Stimulated activated naive CD8-positive, alpha-beta T cell treated with anti-CD3 and anti-CD28 coated beads, Interleukin-15, amount 100 ng/mL, for 72 hours (primary cell): ENCODE measurements at regions not wholly inside any gene's neighbourhood (a gene's known extent, or its start where the extent isn't known, plus 50 kb on each side); places are given as distances from the start of the nearest gene placed in this dataset.

Experiments
- ATAC-seq: fragments of 150-1000 bp; cut with Tn5 transposase; 2 replicates; pipeline ENCODE4 v1.10.0; 2021; ENCODE audit warnings: mild to moderate bottlenecking, moderate library complexity
- DNase-seq, 2 donors: peaks; one replicate each; pipeline ENCODE4 v3.0.0; 2021 to 2022
- H3K27ac Mint-ChIP-seq, 2 donors: one replicate each; pipeline ENCODE4 v1.8.0; 2022; ENCODE audit warnings: mild to moderate bottlenecking in 2 of 2, mixed read lengths in 2 of 2, moderate library complexity in 2 of 2
- H3K27me3 Mint-ChIP-seq: one replicate; pipeline ENCODE4 v1.8.0; 2022; ENCODE audit warnings: mixed read lengths
- H3K4me1 Mint-ChIP-seq: one replicate; pipeline ENCODE4 v1.8.0; 2022; ENCODE audit warnings: mild to moderate bottlenecking, mixed read lengths
- H3K4me3 Mint-ChIP-seq, 2 donors: one replicate each; pipeline ENCODE4 v1.8.0; 2022; ENCODE audit warnings: mild to moderate bottlenecking in 2 of 2, mixed read lengths in 2 of 2, moderate library complexity in 1 of 2
- H3K9me3 Mint-ChIP-seq, 2 donors: one replicate each; pipeline ENCODE4 v1.8.0; 2022; ENCODE audit warnings: mixed read lengths in 2 of 2

GRCh38 chr15:88341653-88342052 is 85.1 kb upstream of the NTRK3 start:
- H3K27me3 Mint-ChIP-seq, result no peaks in the 10 kb centered on the region
- no peak overlapping the region for H3K27ac Mint-ChIP-seq

GRCh38 chr15:88341006-88341405 is 84.5 kb upstream of the NTRK3 start:
- H3K4me1 Mint-ChIP-seq, result no peaks in the 10 kb centered on the region

More at GRCh38 chr15:88341653-88342052, 85.1 kb upstream of the NTRK3 start:
- ATAC-seq (no peak), DNase-seq (no peak)
- Mint-ChIP-seq H3K9me3 (no peaks in the 10 kb centered on the region), H3K4me1 (no peaks in the 10 kb centered on the region), H3K4me3 (no peak overlapping the region)

DNA sequence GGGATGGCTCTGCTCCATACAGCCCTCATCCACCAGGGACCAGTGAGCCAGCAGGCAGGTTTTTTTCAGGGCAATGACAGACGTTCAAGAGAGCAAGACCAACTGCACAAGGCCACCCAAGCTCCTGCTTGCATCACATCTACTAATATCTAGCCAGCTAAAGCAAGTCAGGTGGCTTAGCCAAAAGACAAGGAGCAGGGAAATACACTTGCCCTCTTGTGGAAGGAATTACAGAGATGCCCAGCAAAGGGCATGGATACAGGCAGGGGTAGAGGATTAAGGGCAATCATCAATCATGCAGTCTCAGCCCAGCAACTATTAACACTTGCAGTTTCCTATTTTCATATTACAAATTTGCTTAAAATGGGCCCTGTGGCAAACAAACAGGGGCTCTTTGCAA is 81.5 kb upstream of the NTRK3 start:
- ATAC-seq, result no peak
- Mint-ChIP-seq H3K4me3 (no peak overlapping the region), H3K27me3 (peaks cover 8% of the 10 kb centered on the region), H3K9me3 (no peaks in the 10 kb centered on the region), H3K4me1 (no peaks in the 10 kb centered on the region), H3K27ac (no peak overlapping the region)
- no peak for DNase-seq

More at GRCh38 chr15:88341006-88341405, 84.5 kb upstream of the NTRK3 start:
- no peak overlapping the region for H3K4me3 Mint-ChIP-seq
- DNase-seq, result no peak
- no peaks in the 10 kb centered on the region for H3K27me3 Mint-ChIP-seq
- no peak for ATAC-seq
- H3K9me3 Mint-ChIP-seq, result no peaks in the 10 kb centered on the region
- no peak overlapping the region for H3K27ac Mint-ChIP-seq

GRCh38 chr15:88335074-88335473 is 78.5 kb upstream of the NTRK3 start:
- Mint-ChIP-seq H3K27ac (no peak overlapping the region), H3K4me1 (no peaks in the 10 kb centered on the region), H3K9me3 (no peaks in the 10 kb centered on the region), H3K27me3 (peaks cover 8% of the 10 kb centered on the region), H3K4me3 (no peak overlapping the region)
- ATAC-seq (no peak), DNase-seq (no peak)

GRCh38 chr15:88334436-88334835 is 77.9 kb upstream of the NTRK3 start:
- DNase-seq (no peak), ATAC-seq (no peak)
- peaks cover 8% of the 10 kb centered on the region for H3K27me3 Mint-ChIP-seq
- H3K4me1 Mint-ChIP-seq, result no peaks in the 10 kb centered on the region
- no peak overlapping the region for H3K27ac Mint-ChIP-seq
- H3K4me3 Mint-ChIP-seq, result no peak overlapping the region
- H3K9me3 Mint-ChIP-seq, result no peaks in the 10 kb centered on the region

- Mint-ChIP-seq H3K27me3 (peaks cover 8% of the 10 kb centered on the region), H3K27ac (no peak overlapping the region), H3K9me3 (no peaks in the 10 kb centered on the region), H3K4me3 (no peak overlapping the region), H3K4me1 (no peaks in the 10 kb centered on the region)
- ATAC-seq, result peak; percentile 64
- peak; percentile 45 to 53 for DNase-seq
Observed at GRCh38 chr15:88331291-88331690, 74.8 kb upstream of the NTRK3 start.

GRCh38 chr15:88326924-88327323 is 70.4 kb upstream of the NTRK3 start:
- DNase-seq (no peak), ATAC-seq (no peak)
- no peaks in the 10 kb centered on the region for H3K4me1 Mint-ChIP-seq
- H3K27me3 Mint-ChIP-seq, result peaks cover 7% of the 10 kb centered on the region
- H3K27ac Mint-ChIP-seq, result no peak overlapping the region
- no peaks in the 10 kb centered on the region for H3K9me3 Mint-ChIP-seq
- H3K4me3 Mint-ChIP-seq, result no peak overlapping the region

- Mint-ChIP-seq H3K4me3 (no peak overlapping the region), H3K27ac (no peak overlapping the region), H3K27me3 (peaks cover 20% of the 10 kb centered on the region), H3K9me3 (no peaks in the 10 kb centered on the region), H3K4me1 (no peaks in the 10 kb centered on the region)
- no peak for ATAC-seq
- DNase-seq, result no peak
Observed at GRCh38 chr15:88324741-88325065, 68.2 kb upstream of the NTRK3 start.

DNA sequence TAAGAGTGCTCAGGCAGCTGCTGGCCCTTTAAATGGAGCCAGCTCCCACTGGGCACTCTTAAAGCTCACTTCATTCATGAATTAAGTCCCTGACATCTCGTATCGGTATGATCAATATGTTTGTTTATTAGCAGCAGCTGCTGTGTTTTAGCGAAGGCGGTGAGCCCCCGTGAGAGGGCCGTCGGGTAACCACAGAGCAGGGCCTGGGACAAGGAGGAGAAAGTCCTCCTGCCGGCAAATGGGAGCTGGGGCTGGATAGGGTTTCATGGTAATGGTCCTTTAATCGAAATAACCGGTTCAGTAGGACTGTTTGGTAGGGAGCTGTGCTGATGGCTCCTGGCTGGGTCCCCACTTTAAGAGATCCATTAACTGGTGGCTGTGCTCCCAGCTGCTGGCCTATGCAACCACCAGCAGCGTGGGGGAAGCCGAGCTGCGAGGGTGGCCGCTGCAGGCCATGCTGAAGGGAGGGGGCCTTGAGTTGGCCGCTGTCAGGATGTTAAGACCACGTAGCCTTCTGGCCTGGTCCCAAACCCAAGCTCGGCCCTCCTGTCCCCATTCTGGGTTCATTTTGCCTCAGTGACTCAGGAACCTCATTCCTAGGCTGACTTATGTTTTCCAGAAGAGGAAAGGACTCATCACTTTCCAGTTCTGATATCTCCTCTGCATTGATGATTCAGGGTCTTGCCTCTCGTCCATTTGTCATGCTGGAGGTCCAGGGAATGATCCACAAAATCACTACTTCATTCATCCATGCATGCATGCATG is 67.6 kb upstream of the NTRK3 start:
- Mint-ChIP-seq H3K4me3 (no peak overlapping the region), H3K27me3 (peaks cover 20% of the 10 kb centered on the region), H3K9me3 (no peaks in the 10 kb centered on the region), H3K4me1 (no peaks in the 10 kb centered on the region), H3K27ac (no peak overlapping the region)
- no peak for ATAC-seq
- no peak for DNase-seq

DNA sequence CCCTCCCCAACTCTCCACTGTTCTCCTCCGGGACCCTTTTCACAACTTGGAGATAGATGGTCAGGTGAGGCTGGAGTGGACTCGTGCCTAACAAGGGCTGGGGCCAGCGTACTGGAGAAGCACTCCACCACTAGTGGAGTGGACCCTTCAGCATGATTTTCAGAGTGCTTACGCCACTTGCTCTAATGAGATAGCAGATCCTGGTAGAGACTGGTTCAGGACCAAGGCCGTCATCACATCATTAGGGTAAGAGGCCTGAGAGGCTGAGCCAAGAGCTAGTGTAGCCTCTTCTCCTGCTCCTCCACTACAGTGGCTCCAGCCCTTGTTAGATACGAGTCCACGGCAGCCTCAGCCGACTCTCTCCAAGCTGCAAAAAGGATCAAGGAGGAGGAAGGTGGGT is 66.9 kb upstream of the NTRK3 start:
- H3K9me3 Mint-ChIP-seq, result no peaks in the 10 kb centered on the region
- DNase-seq (no peak), ATAC-seq (no peak)
- H3K4me3 Mint-ChIP-seq, result no peak overlapping the region
- H3K27ac Mint-ChIP-seq, result no peak overlapping the region
- peaks cover 20% of the 10 kb centered on the region for H3K27me3 Mint-ChIP-seq
- no peaks in the 10 kb centered on the region for H3K4me1 Mint-ChIP-seq

DNA sequence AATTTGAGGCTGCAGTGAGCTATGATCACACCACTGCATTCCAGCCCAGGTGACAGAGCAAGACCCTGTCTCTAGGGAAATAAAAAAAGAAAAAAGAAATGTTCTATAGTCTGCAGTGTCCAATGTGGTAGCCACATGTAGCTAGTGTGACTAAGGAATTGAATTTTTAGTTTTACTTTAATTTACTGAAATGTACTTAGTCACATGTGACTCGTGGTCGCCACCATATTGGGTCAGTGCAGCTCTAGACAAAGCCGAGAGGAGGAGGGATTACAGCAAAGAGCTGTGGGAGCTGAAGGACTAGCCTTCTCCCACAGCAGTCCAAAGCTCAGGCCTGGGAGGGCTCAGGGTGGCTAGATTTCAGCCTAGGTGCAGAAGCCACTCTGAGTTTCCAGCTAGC is 65.9 kb upstream of the NTRK3 start:
- no peaks in the 10 kb centered on the region for H3K9me3 Mint-ChIP-seq
- H3K4me3 Mint-ChIP-seq, result no peak overlapping the region
- no peak for DNase-seq
- no peak for ATAC-seq
- no peaks in the 10 kb centered on the region for H3K4me1 Mint-ChIP-seq
- H3K27ac Mint-ChIP-seq, result no peak overlapping the region
- peaks cover 28% of the 10 kb centered on the region for H3K27me3 Mint-ChIP-seq

DNA sequence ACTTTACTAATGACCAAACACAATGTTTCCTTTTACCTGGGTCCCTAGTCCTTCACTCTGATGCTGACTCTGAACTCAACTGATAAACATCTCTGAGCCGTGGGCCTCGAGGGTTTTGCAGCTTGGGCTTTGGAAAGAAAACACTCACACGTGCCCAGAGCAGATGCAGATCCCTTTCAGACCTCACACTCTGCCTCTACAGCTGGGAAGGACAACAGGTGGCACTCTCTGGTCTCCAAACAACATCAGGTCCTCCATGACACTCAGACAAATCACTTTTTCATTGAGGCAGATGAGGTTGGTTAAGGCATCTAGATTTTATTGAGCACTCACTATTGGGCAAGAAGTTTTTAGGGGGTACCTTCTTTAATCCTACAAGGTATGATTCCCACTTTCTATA is 64.7 kb upstream of the NTRK3 start:
- peaks cover 39% of the 10 kb centered on the region for H3K27me3 Mint-ChIP-seq
- H3K9me3 Mint-ChIP-seq, result no peaks in the 10 kb centered on the region
- no peak for DNase-seq
- ATAC-seq, result no peak
- H3K4me3 Mint-ChIP-seq, result no peak overlapping the region
- H3K27ac Mint-ChIP-seq, result no peak overlapping the region
- H3K4me1 Mint-ChIP-seq, result no peaks in the 10 kb centered on the region

GRCh38 chr15:88316586-88316985 is 60.0 kb upstream of the NTRK3 start:
- H3K4me1 Mint-ChIP-seq, result no peaks in the 10 kb centered on the region
- no peak overlapping the region for H3K27ac Mint-ChIP-seq
- H3K4me3 Mint-ChIP-seq, result no peak overlapping the region
- DNase-seq, result no peak
- peaks cover 0 to 14% of the 10 kb centered on the region in 2 donors for H3K9me3 Mint-ChIP-seq
- no peak for ATAC-seq
- peaks cover 32% of the 10 kb centered on the region for H3K27me3 Mint-ChIP-seq

DNA sequence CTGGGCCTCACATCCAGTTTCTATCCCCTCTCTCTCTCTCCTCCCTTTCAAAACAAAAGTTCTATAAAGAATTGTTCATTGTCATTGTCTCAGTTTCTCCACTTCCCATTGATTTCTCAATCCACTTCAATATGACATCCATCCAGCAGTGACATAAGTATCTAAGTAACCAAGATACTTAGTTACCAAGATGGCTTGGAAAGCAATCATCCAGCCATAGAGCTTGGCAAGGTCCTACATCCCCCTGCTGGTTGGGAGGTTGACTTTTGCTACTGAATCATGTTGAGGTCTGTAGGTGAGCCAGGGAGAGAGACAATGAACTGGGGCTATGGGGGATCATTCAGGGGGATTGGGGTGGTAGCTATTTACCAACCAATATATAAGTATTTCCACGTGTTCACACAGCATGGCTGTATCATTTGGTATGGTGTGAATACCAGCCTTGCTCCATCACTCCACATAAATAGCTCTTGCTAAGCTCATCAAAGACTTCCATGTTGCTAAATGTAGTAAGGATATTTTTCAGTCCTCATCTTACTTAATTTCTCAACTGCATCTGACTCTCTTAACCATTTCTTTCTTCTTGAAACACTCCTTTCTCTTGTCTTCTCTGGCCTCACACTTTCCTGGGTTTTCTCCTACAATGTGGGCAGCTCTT is 58.8 kb upstream of the NTRK3 start:
- no peaks in the 10 kb centered on the region for H3K4me1 Mint-ChIP-seq
- peaks cover 0 to 14% of the 10 kb centered on the region in 2 donors for H3K9me3 Mint-ChIP-seq
- ATAC-seq (no peak), DNase-seq (no peak)
- H3K27me3 Mint-ChIP-seq, result peaks cover 20% of the 10 kb centered on the region
- H3K4me3 Mint-ChIP-seq, result no peak overlapping the region
- H3K27ac Mint-ChIP-seq, result no peak overlapping the region

DNA sequence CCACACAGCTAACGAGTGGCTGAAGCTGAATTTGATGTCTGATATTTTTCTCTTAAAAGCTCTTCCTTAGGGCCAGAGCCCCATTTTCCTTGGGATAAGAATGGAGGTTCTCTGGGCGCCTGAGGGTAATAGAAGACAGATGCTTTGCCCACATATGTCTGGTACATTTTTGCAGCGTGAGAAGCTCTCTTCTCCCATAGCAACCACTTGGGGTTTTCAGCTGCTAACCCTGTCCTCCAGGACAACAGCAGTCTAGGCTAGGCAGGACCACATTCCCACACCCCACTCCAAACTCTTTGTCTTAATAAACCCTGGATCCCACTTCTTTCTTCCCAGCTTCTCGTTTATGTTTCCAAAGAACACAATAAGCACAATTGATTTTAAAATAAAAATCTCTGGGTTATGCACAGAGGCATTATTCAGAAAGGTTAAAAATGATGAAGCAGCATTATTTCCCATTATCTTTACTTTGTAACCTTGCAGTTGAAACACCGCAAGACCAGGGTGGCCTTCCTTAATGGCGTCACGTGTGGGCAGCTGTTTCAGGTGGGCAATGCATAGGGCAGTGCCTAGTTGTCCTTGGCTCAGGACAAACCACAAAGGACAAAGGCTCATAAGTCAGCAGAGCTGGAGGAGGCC is 56.5 kb upstream of the NTRK3 start:
- Mint-ChIP-seq H3K9me3 (peaks cover 0 to 14% of the 10 kb centered on the region in 2 donors), H3K4me3 (no peak overlapping the region), H3K27ac (no peak overlapping the region), H3K27me3 (peaks cover 17% of the 10 kb centered on the region), H3K4me1 (no peaks in the 10 kb centered on the region)
- DNase-seq (no peak), ATAC-seq (no peak)

- H3K4me1 Mint-ChIP-seq, result no peaks in the 10 kb centered on the region
Observed at GRCh38 chr15:88309363-88309762, 52.8 kb upstream of the NTRK3 start.

More at GRCh38 chr15:88309363-88309762, 52.8 kb upstream of the NTRK3 start:
- Mint-ChIP-seq H3K4me3 (no peak overlapping the region), H3K27ac (no peak overlapping the region), H3K27me3 (no peaks in the 10 kb centered on the region), H3K9me3 (peaks cover 0 to 4% of the 10 kb centered on the region in 2 donors)
- no peak for DNase-seq
- ATAC-seq, result no peak
